ENCODE measurements at regions not wholly inside any gene's neighbourhood (a gene's known extent, or its start where the extent isn't known, plus 50 kb on each side); places are given as distances from the start of the nearest gene placed in this dataset.
"Not testable (repeated sequence)": the region's sequence is repeated elsewhere in the genome, so short reads cannot be mapped to it uniquely, and the experiment has no call there.

GRCh38 chr13:64186503-64187250 is 2771.0 kb upstream of the PCDH20 start:
- no peak for DNase-seq (ENCODE audit: low spot score)

- DNase-seq (ENCODE audit: low spot score) = no peak
Observed at GRCh38 chr13:64186071-64186470, 2770.4 kb upstream of the PCDH20 start.

GRCh38 chr13:64180756-64181155 is 2765.1 kb upstream of the PCDH20 start:
- DNase-seq (ENCODE audit: low spot score) = no peak

GRCh38 chr13:64165826-64166225 is 2750.2 kb upstream of the PCDH20 start:
- DNase-seq (ENCODE audit: low spot score) = no peak

- DNase-seq (ENCODE audit: low spot score) = no peak
Observed at GRCh38 chr13:64164435-64164834, 2748.8 kb upstream of the PCDH20 start.

- DNase-seq (ENCODE audit: low spot score) = no peak
Observed at GRCh38 chr13:64160479-64160878, 2744.8 kb upstream of the PCDH20 start.

- DNase-seq (ENCODE audit: low spot score) = no peak
Observed at GRCh38 chr13:64158908-64159307, 2743.3 kb upstream of the PCDH20 start.

- DNase-seq (ENCODE audit: low spot score) = no peak
Observed at GRCh38 chr13:64154514-64154913, 2738.9 kb upstream of the PCDH20 start.

- DNase-seq (ENCODE audit: low spot score) = no peak
Observed at GRCh38 chr13:64130600-64130999, 2715.0 kb upstream of the PCDH20 start.

GRCh38 chr13:64130171-64130570 is 2714.5 kb upstream of the PCDH20 start:
- DNase-seq (ENCODE audit: low spot score) = no peak

GRCh38 chr13:64127856-64128255 is 2712.2 kb upstream of the PCDH20 start:
- DNase-seq (ENCODE audit: low spot score) = no peak

- no peak for DNase-seq (ENCODE audit: low spot score)
Observed at GRCh38 chr13:64127192-64127591, 2711.5 kb upstream of the PCDH20 start.

GRCh38 chr13:64121023-64121709 is 2705.5 kb upstream of the PCDH20 start:
- DNase-seq (ENCODE audit: low spot score) = not testable (repeated sequence)

- peak; percentile 6 for DNase-seq (ENCODE audit: low spot score)
Observed at GRCh38 chr13:64099994-64100393, 2684.3 kb upstream of the PCDH20 start.

GRCh38 chr13:64090311-64090710 is 2674.7 kb upstream of the PCDH20 start:
- no peak for DNase-seq (ENCODE audit: low spot score)

GRCh38 chr13:64088491-64088890 is 2672.8 kb upstream of the PCDH20 start:
- DNase-seq (ENCODE audit: low spot score) = no peak

GRCh38 chr13:64087624-64088023 is 2672.0 kb upstream of the PCDH20 start:
- DNase-seq (ENCODE audit: low spot score) = no peak

- no peak for DNase-seq (ENCODE audit: low spot score)
Observed at GRCh38 chr13:64083811-64084210, 2668.2 kb upstream of the PCDH20 start.

- no peak for DNase-seq (ENCODE audit: low spot score)
Observed at GRCh38 chr13:64083396-64083795, 2667.7 kb upstream of the PCDH20 start.

GRCh38 chr13:64078480-64078936 is 2662.9 kb upstream of the PCDH20 start:
- DNase-seq (ENCODE audit: low spot score) = peak; percentile 5

- DNase-seq (ENCODE audit: low spot score) = no peak
Observed at GRCh38 chr13:64078025-64078424, 2662.4 kb upstream of the PCDH20 start.

- DNase-seq (ENCODE audit: low spot score) = not testable (repeated sequence)
Observed at GRCh38 chr13:64077132-64077835, 2661.6 kb upstream of the PCDH20 start.
